GM12891 (cell line): ENCODE measurements at regions not wholly inside any gene's neighbourhood (a gene's known extent, or its start where the extent isn't known, plus 50 kb on each side); places are given as distances from the start of the nearest gene placed in this dataset.

Experiments
- PAX5 ChIP-seq: IDR thresholded peaks from 2 replicates; pipeline ENCODE4 v1.6.1; 2011; ENCODE audit warnings: low read length, moderate library complexity, mild to moderate bottlenecking; ENCODE audit not compliant: insufficient read depth, severe bottlenecking
- POLR2A ChIP-seq: IDR thresholded peaks from 2 replicates; pipeline ENCODE4 v1.6.1; 2011; ENCODE audit warnings: low read depth, low read length, control low read depth
- POLR2AphosphoS5 ChIP-seq: IDR thresholded peaks from 2 replicates; pipeline ENCODE4 v1.6.1; 2011; ENCODE audit warnings: low read depth, low read length, control low read depth
- SPI1 ChIP-seq: IDR thresholded peaks from 2 replicates; pipeline ENCODE4 v1.6.1; 2011; ENCODE audit warnings: low read depth, low read length, control low read depth
- TAF1 ChIP-seq: IDR thresholded peaks from 2 replicates; pipeline ENCODE4 v1.6.1; 2011; ENCODE audit warnings: low read depth, low read length, control low read depth

DNA sequence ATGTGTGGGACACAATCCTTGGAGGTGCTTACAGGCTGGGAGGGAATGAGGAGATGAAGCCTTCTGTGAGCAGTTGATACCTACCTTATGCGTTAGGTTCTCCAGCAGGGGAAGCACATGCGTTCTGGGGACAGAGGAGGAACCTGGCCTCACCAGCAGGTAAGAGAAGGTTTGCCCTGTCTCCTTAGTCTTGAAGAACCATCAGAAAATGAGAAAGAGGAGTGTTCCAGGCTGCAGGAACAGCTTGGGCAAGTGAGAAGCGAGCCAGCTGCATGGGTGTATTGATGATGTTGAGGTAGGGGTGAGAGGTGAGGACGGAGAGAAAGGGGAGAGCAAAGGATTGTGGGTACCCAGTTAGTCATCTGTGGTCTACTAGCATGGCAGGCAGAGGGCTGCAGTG is 156.9 kb upstream of the MVB12B start:
- TF ChIP-seq POLR2AphosphoS5 (no peak), POLR2A (no peak), TAF1 (no peak), PAX5 (no peak), SPI1 (no peak)
